Mucosa of descending colon (tissue), 3 donors: ENCODE measurements at regions not wholly inside any gene's neighbourhood (a gene's known extent, or its start where the extent isn't known, plus 50 kb on each side); places are given as distances from the start of the nearest gene placed in this dataset.
"Not testable (repeated sequence)": the region's sequence is repeated elsewhere in the genome, so short reads cannot be mapped to it uniquely, and the experiment has no call there.

Source experiments
- ATAC-seq: fragments of 200-7000 bp; cut with Tn5 transposase; one replicate; pipeline ENCODE4 v1.9.1; 2020; ENCODE audit warnings: mild to moderate bottlenecking, moderate library complexity
- DNase-seq, 3 donors: peaks; one replicate each; pipeline ENCODE4 v3.0.0-alpha.2; 2020
- H3K36me3 ChIP-seq: fragments of 200-600 bp; one replicate; pipeline ENCODE4 v1.8.0; 2021; ENCODE audit warnings: low read depth, mild to moderate bottlenecking
- H3K4me1 ChIP-seq: fragments of 200-600 bp; one replicate; pipeline ENCODE4 v1.8.0; 2021; ENCODE audit warnings: low read depth, mild to moderate bottlenecking
- H3K4me3 ChIP-seq: fragments of 200-600 bp; one replicate; pipeline ENCODE4 v1.8.0; 2021; ENCODE audit warnings: mild to moderate bottlenecking
- H3K9me3 ChIP-seq: fragments of 200-600 bp; one replicate; pipeline ENCODE4 v1.8.0; 2021; ENCODE audit warnings: mild to moderate bottlenecking
- intact Hi-C, 2 donors: fragments of 100-400 bp; cut with DNase I in 1 of 2; cut with micrococcal nuclease in 1 of 2; formaldehyde crosslinking; loops; one replicate each; pipeline versions ENCODE4 v1.11.0 to v1.11.1; 2022; cut with DNase I, micrococcal nuclease
- TF ChIP-seq, protein P1 (sequence below): fragments of 200-600 bp; IDR thresholded peaks from one replicate; pipeline ENCODE4 v1.8.0; 2022; ENCODE audit warnings: antibody characterized with exemption, mild to moderate bottlenecking
- donor health status: DM: no; HTN: no; CAD: no; lungs with moderate emphysema.
- donor health status: DM: no; HTN: no; CAD: no.
- donor health status: DM: no; HTN: yes; CAD: no.

GRCh38 chr1:229864686-229865230 is 202.3 kb upstream of the GALNT2 start:
- ATAC-seq (no peak), DNase-seq (no peak)
- Histone ChIP-seq H3K36me3 (no peaks in the 10 kb centered on the region), H3K4me3 (no peak overlapping the region), H3K4me1 (no peaks in the 10 kb centered on the region), H3K9me3 (no peaks in the 10 kb centered on the region)
- intact Hi-C loops, result no loop called here
- TF ChIP-seq, protein P1, sequence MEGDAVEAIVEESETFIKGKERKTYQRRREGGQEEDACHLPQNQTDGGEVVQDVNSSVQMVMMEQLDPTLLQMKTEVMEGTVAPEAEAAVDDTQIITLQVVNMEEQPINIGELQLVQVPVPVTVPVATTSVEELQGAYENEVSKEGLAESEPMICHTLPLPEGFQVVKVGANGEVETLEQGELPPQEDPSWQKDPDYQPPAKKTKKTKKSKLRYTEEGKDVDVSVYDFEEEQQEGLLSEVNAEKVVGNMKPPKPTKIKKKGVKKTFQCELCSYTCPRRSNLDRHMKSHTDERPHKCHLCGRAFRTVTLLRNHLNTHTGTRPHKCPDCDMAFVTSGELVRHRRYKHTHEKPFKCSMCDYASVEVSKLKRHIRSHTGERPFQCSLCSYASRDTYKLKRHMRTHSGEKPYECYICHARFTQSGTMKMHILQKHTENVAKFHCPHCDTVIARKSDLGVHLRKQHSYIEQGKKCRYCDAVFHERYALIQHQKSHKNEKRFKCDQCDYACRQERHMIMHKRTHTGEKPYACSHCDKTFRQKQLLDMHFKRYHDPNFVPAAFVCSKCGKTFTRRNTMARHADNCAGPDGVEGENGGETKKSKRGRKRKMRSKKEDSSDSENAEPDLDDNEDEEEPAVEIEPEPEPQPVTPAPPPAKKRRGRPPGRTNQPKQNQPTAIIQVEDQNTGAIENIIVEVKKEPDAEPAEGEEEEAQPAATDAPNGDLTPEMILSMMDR, result no peak

DNA sequence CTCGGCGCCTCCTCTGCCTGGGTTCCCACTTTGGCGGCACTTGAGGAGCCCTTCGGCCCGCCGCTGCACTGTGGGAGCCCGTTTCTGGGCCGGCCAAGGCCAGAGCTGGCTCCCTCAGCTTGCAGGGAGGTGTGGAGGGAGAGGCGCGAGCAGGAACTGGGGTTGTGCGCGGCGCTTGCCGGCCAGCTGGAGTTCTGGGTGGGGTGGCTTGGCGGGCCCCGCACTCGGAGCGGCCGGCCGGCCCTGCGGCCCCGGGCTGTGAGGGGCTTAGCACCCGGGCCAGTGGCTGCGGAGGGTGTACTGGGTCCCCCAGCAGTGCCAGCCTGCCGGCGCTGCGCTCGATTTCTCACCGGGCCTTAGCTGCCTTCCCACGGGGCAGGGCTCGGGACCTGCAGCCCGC is 201.7 kb upstream of the GALNT2 start:
- H3K4me3 ChIP-seq, ATAC-seq, intact Hi-C loops, H3K4me1 ChIP-seq, DNase-seq, H3K9me3 ChIP-seq, H3K36me3 ChIP-seq: not testable (repeated sequence)

GRCh38 chr1:229867726-229868125 is 199.3 kb upstream of the GALNT2 start:
- DNase-seq (no peak), ATAC-seq (no peak)
- intact Hi-C loops, result no loop called here
- no peak overlapping the region for H3K4me3 ChIP-seq
- no peaks in the 10 kb centered on the region for H3K9me3 ChIP-seq
- TF ChIP-seq, protein P1, result no peak
- H3K36me3 ChIP-seq, result no peaks in the 10 kb centered on the region
- no peaks in the 10 kb centered on the region for H3K4me1 ChIP-seq

DNA sequence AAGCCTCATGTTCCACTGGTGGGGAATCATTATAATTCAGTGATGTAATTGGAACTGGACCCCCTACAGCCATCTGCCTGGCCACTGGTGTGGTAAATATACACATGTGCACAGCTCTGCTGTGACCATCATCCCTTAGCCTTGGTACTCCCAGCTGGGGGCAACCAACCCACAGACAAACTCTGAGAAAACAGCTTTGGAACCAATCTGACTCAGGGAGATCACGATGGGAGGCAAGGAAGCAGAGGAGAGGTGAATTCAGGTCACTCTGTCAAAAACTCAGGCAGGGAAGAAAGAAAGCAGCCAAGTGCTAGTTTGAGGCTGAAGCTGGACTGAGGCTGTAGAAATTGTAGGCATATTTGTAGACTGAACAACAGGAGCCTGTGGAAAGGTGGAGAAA is 197.8 kb upstream of the GALNT2 start:
- no peak overlapping the region for H3K4me3 ChIP-seq
- DNase-seq (no peak), ATAC-seq (no peak)
- no peaks in the 10 kb centered on the region for H3K9me3 ChIP-seq
- intact Hi-C loops, result no loop called here
- TF ChIP-seq, protein P1, result no peak
- no peaks in the 10 kb centered on the region for H3K4me1 ChIP-seq
- no peaks in the 10 kb centered on the region for H3K36me3 ChIP-seq

DNA sequence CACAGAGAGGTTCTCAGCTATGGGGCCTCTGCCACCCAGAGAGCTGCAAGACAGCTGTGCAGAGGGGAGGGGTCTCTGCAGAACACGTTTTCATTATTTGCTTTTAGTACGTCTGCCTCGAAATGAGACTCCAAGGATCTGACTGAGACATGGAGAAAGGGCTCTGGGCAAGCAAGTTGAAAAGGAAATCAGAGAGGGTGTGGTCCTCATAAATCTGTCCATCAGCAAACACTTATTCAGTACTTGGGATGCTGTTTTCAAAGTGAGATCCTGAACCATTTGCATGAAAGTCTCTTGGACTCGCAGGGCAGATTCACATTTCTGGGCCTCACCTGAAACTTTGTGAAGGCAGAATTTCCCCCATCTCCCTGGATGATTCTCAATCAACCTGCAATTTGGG is 197.4 kb upstream of the GALNT2 start:
- DNase-seq, result peak in 1 of 3 donors; percentile 23
- peak; percentile 51 for ATAC-seq
- Histone ChIP-seq H3K4me3 (no peak overlapping the region), H3K9me3 (no peaks in the 10 kb centered on the region), H3K36me3 (no peaks in the 10 kb centered on the region), H3K4me1 (no peaks in the 10 kb centered on the region)
- TF ChIP-seq, protein P1, result no peak
- intact Hi-C loops, result no loop called here

DNA sequence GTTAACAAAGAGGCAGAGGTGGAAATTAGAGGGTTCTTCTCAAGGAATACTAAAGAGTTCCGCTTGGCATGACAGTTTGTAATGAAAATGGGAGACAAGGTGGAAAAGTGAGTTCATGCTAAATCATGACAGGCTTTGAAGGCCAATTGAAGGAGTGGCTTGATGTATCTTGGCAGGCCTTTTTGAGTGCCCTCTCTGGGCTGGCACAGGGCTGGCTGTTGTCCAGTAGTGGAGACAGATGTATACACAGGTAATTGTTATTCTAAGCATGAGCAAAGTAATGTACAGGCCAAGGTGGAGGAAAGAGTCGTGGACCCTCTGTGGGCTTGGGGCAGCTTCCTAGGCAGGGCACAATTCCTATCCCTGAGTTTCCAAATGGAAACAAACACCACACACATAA is 196.7 kb upstream of the GALNT2 start:
- no peak for ATAC-seq
- Histone ChIP-seq H3K9me3 (no peaks in the 10 kb centered on the region), H3K4me3 (no peak overlapping the region), H3K4me1 (no peaks in the 10 kb centered on the region), H3K36me3 (no peaks in the 10 kb centered on the region)
- intact Hi-C loops, result no loop called here
- TF ChIP-seq, protein P1, result no peak
- no peak for DNase-seq
